Adrenal gland (tissue), 9 donors: ENCODE measurements at regions not wholly inside any gene's neighbourhood (a gene's known extent, or its start where the extent isn't known, plus 50 kb on each side); places are given as distances from the start of the nearest gene placed in this dataset.

Source experiments
- DNase-seq, 7 donors: peaks; one replicate each; pipeline ENCODE4 v3.0.0-alpha.2; 2019 to 2020
- H3K27ac ChIP-seq, 5 donors: fragments of 200-600 bp; sonication (generic) in 4 of 5; 1 replicate in 3 of 5; 2 replicates in 2 of 5; pipeline versions ENCODE4 v1.5.1 to v1.8.0; 2016 to 2020; ENCODE audit warnings: mild to moderate bottlenecking in 1 of 5
- H3K27me3 ChIP-seq: fragments of 200-600 bp; 2 replicates; pipeline ENCODE4 v1.8.0; 2021
- H3K36me3 ChIP-seq, 2 donors: fragments of 200-600 bp; replicated peaks in 1 of 2; 1 replicate in 1 of 2; 2 replicates in 1 of 2; pipeline versions ENCODE4 v1.5.1 to v1.8.0; 2018 to 2022
- H3K4me1 ChIP-seq, 2 donors: fragments of 200-600 bp; replicated peaks in 1 of 2; 1 replicate in 1 of 2; 2 replicates in 1 of 2; pipeline versions ENCODE4 v1.5.1 to v1.8.0; 2018 to 2021
- H3K4me3 ChIP-seq, 4 donors: fragments of 200-600 bp; sonication (generic) in 3 of 4; one replicate each; pipeline ENCODE4 v1.5.1; 2016 to 2018
- H3K9me3 ChIP-seq, 3 donors: fragments of 200-600 bp; sonication (generic) in 1 of 3; replicated peaks in 1 of 3; 1 replicate in 2 of 3; 2 replicates in 1 of 3; pipeline versions ENCODE4 v1.5.1 to v1.8.0; 2016 to 2021
- POLR2A ChIP-seq, 2 donors: fragments of 450-650 bp; IDR thresholded peaks; one replicate each; pipeline ENCODE4 v1.6.1; 2017; ENCODE audit warnings: antibody characterized with exemption in 2 of 2, mild to moderate bottlenecking in 2 of 2, moderate library complexity in 1 of 2
- WGBS, 4 donors: extraction: QIAGEN DNeasy Blood & Tissue Kit in 2 of 4; methylation state at CpG; one replicate each; pipeline versions ENCODE4 v1.1.5 to v1.1.7; 2013 to 2017; 5-methylcytosine and 5-hydroxymethylcytosine counted together
- intact Hi-C, 2 donors: fragments of 100-400 bp; cut with DNase I; formaldehyde crosslinking; loops; one replicate each; pipeline versions ENCODE4 v1.14.1 to v1.15.0; 2022 to 2023
- TF ChIP-seq, protein P1 (sequence below), 6 experiments: fragments of 450-650 bp in 4 of 6; fragments of 200-600 bp in 2 of 6; sonication (generic) in 1 of 6; IDR thresholded peaks; 1 replicate in 5 of 6; 2 replicates in 1 of 6; pipeline versions ENCODE4 v1.5.1 to v1.8.0; 2016 to 2021; ENCODE audit warnings: antibody characterized with exemption in 6 of 6, mild to moderate bottlenecking in 2 of 6, moderate library complexity in 1 of 6
- donor health status: healthy with polysubstance abuse.
- donor health status: Bipolar disorder and iron deficiency.
- donor health status: DM: yes; HTN: yes; CAD: no.
- donor health status: DM: no; HTN: no; CAD: no.
- donor health status: DM: no; HTN: no; CAD: no.

DNA sequence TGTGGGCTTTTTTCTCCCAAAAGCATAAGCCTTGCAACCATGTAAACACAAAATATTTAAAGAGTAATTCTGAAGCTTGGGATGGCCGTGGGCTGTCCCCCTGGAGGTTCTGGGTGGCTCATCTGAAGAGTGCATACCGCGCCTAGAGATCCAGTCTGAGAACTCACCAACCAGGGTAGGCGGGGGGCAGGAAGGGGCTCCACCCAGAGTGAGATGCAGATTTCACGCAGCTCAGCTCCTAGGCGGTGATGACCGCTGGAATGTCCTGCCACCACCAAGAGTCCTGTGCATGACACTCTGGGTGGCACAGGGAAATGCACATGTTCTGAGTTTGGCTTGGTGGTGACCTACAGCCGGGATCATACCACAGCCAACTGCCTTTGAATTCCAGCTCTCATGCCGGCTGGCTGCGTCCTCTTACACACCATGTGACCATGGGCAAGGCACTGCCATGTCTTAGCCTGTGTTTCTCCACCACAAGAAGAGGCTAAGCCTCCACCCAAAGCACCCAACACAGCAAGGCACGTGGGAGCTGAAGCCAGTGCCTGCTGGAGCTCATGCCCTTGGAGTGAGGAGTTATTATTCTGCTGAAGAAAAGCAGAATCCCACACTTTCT, 125.1 kb upstream of the IQSEC1 start:
- no peaks in the 10 kb centered on the region for H3K4me1 ChIP-seq
- no peak for DNase-seq
- no peak overlapping the region for H3K27ac ChIP-seq
- H3K27me3 ChIP-seq = no peaks in the 10 kb centered on the region
- TF ChIP-seq, protein P1, sequence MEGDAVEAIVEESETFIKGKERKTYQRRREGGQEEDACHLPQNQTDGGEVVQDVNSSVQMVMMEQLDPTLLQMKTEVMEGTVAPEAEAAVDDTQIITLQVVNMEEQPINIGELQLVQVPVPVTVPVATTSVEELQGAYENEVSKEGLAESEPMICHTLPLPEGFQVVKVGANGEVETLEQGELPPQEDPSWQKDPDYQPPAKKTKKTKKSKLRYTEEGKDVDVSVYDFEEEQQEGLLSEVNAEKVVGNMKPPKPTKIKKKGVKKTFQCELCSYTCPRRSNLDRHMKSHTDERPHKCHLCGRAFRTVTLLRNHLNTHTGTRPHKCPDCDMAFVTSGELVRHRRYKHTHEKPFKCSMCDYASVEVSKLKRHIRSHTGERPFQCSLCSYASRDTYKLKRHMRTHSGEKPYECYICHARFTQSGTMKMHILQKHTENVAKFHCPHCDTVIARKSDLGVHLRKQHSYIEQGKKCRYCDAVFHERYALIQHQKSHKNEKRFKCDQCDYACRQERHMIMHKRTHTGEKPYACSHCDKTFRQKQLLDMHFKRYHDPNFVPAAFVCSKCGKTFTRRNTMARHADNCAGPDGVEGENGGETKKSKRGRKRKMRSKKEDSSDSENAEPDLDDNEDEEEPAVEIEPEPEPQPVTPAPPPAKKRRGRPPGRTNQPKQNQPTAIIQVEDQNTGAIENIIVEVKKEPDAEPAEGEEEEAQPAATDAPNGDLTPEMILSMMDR (IDR thresholded peaks at IDR 0.05) = no peak
- no peak for TF ChIP-seq POLR2A (IDR thresholded peaks at IDR 0.05)
- intact Hi-C loops = no loop called here
- no peak overlapping the region for H3K4me3 ChIP-seq
- WGBS, 4 donors = 75 to 90% (median 88%) methylated on average over 2 to 11 of the region's 11 CpGs
- H3K9me3 ChIP-seq = no peaks in the 10 kb centered on the region
- H3K36me3 ChIP-seq = no peaks in the 10 kb centered on the region

DNA sequence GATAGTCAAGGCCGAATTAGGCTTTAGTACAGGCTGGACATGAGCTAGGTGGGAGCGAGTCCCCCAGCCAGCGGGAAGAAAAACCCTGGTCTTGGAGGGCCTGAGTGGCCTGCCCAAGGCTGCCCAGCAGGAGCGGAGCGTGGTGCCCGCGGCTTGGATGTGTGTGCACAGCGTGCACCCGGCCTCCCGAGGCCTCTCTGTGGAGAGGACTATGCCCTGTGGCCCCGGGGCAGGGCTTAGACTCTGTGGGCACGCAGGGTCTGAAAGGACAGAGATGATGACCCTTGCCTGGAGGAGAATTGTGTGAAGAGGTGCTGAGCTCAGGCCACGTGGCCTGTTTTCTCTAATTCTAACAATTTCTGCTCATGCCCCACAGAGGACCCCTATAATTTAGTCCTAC, 124.6 kb upstream of the IQSEC1 start:
- TF ChIP-seq, protein P1 (IDR thresholded peaks at IDR 0.05) = no peak
- TF ChIP-seq POLR2A (IDR thresholded peaks at IDR 0.05) = no peak
- Histone ChIP-seq H3K27me3 (no peaks in the 10 kb centered on the region), H3K4me3 (no peak overlapping the region), H3K27ac (no peak overlapping the region), H3K9me3 (no peaks in the 10 kb centered on the region), H3K4me1 (no peaks in the 10 kb centered on the region), H3K36me3 (no peaks in the 10 kb centered on the region)
- WGBS, 4 donors = 85 to 91% (median 88%) methylated on average over 13 of the region's 13 CpGs
- intact Hi-C loops = no loop called here
- no peak for DNase-seq

DNA sequence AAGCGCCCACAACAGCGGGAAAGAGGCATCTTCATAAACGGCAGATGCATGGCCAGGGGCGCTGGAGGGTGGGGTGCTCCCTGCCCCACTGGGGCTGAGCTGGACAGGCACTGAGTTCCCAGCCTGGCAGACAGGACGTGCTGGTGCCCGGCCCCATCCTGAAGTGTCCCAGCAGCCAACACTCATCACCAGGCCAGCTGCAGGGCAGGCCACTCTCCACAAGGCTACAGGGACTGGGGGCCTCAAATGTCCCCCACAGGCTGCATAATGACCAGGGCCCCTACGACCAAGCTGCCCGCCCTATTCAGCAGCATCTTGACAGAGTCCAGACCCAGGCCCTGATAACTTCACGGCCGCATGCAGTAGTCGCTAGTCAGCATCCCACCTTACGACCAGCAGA, 124.1 kb upstream of the IQSEC1 start:
- intact Hi-C loops = no loop called here
- TF ChIP-seq, protein P1 (IDR thresholded peaks at IDR 0.05) = no peak
- no peak for TF ChIP-seq POLR2A (IDR thresholded peaks at IDR 0.05)
- no peaks in the 10 kb centered on the region for H3K36me3 ChIP-seq
- no peaks in the 10 kb centered on the region for H3K4me1 ChIP-seq
- H3K9me3 ChIP-seq = no peaks in the 10 kb centered on the region
- DNase-seq = no peak
- H3K27ac ChIP-seq = no peak overlapping the region
- H3K4me3 ChIP-seq = no peak overlapping the region
- 90 to 93% (median 91%) methylated on average over 10 to 12 of the region's 12 CpGs for WGBS, 4 donors
- no peaks in the 10 kb centered on the region for H3K27me3 ChIP-seq

DNA sequence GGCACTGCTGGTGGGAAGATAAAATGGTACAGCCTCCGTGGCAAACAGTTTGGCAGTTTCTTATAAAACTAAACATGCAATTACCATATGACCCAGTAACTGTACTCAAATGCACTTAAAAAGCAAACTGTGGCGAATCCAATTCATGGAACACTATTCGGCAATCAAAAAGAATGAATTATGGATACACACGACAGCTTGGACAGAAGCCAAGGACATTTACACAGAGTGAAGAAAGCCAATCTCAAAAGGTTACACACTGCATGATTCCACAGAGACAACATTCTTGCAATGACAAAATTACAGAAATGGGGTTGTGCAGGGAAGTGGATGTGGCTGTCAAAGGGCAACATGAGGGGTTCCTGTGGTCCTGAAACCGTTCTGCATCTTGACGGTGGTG, 122.1 kb upstream of the IQSEC1 start:
- Histone ChIP-seq H3K4me1 (no peaks in the 10 kb centered on the region), H3K4me3 (no peak overlapping the region), H3K36me3 (no peaks in the 10 kb centered on the region), H3K27ac (no peak overlapping the region), H3K27me3 (no peaks in the 10 kb centered on the region), H3K9me3 (no peaks in the 10 kb centered on the region)
- intact Hi-C loops = no loop called here
- no peak for DNase-seq
- 48 to 57% (median 52%) methylated on average over 6 of the region's 6 CpGs for WGBS, 4 donors
- TF ChIP-seq, protein P1 (IDR thresholded peaks at IDR 0.05) = no peak
- no peak for TF ChIP-seq POLR2A (IDR thresholded peaks at IDR 0.05)
